SU-DHL-6 (cell line): ENCODE measurements at regions not wholly inside any gene's neighbourhood (a gene's known extent, or its start where the extent isn't known, plus 50 kb on each side); places are given as distances from the start of the nearest gene placed in this dataset.

Source experiments
- H2AFZ ChIP-seq: fragments of 200-600 bp; sonication (generic); 2 replicates; pipeline ENCODE4 v1.6.1; 2014; ENCODE audit warnings: low read depth, mild to moderate bottlenecking, moderate library complexity, mixed read lengths, antibody characterized with exemption, low read length; ENCODE audit not compliant: severe bottlenecking
- H3F3A ChIP-seq: fragments of 200-600 bp; shearing (Covaris generic); 2 replicates; pipeline ENCODE4 v1.6.0; 2016; ENCODE audit warnings: antibody characterized with exemption, mild to moderate bottlenecking; ENCODE audit not compliant: insufficient read depth
- H3K27ac ChIP-seq: fragments of 200-600 bp; sonication (generic); 2 replicates; pipeline ENCODE4 v1.5.1; 2016; ENCODE audit warnings: low read depth, mild to moderate bottlenecking, low read length, moderate library complexity, mixed read lengths
- H3K27me3 ChIP-seq: fragments of 200-600 bp; sonication (generic), shearing (Covaris generic); 2 replicates; pipeline ENCODE4 v1.6.0; 2014; ENCODE audit warnings: mild to moderate bottlenecking, low read length
- H3K36me3 ChIP-seq: fragments of 200-600 bp; sonication (generic); 2 replicates; pipeline ENCODE4 v1.6.1; 2014; ENCODE audit warnings: mild to moderate bottlenecking, low read length, mixed read lengths
- H3K4me2 ChIP-seq: fragments of 300-600, 200-600 bp; shearing (Covaris generic), sonication (generic); 2 replicates; pipeline ENCODE4 v1.6.0; 2014; ENCODE audit warnings: low read length, low read depth, mild to moderate bottlenecking; ENCODE audit not compliant: poor library complexity, severe bottlenecking
- H3K4me3 ChIP-seq: fragments of 200-600 bp; sonication (generic); 2 replicates; pipeline ENCODE4 v1.5.1; 2014; ENCODE audit warnings: antibody characterized with exemption, low read length, mild to moderate bottlenecking, mixed read lengths; ENCODE audit not compliant: insufficient read depth, poor library complexity, severe bottlenecking
- H3K79me2 ChIP-seq: fragments of 200-600 bp; sonication (generic); 2 replicates; pipeline ENCODE4 v1.6.1; 2014; ENCODE audit warnings: mild to moderate bottlenecking, low read length, moderate library complexity; ENCODE audit not compliant: insufficient read depth
- H3K9ac ChIP-seq: fragments of 200-600 bp; sonication (generic); 2 replicates; pipeline ENCODE4 v1.7.0; 2014; ENCODE audit warnings: mild to moderate bottlenecking, low read length
- H3K9me2 ChIP-seq: fragments of 200-600 bp; sonication (generic); replicated peaks from 2 replicates; pipeline ENCODE4 v1.6.1; 2014; ENCODE audit warnings: low read length; ENCODE audit not compliant: insufficient read depth
- H3K9me3 ChIP-seq: fragments of 200-600 bp; sonication (generic); 2 replicates; pipeline ENCODE4 v1.6.1; 2014; ENCODE audit warnings: low read length, mixed read lengths; ENCODE audit not compliant: insufficient read depth
- H4K20me1 ChIP-seq: fragments of 200-600 bp; sonication (generic); 2 replicates; pipeline ENCODE4 v1.6.1; 2014; ENCODE audit warnings: low read depth, mild to moderate bottlenecking, antibody characterized with exemption, low read length, moderate library complexity, mixed read lengths
- EZH2phosphoT487 ChIP-seq: fragments of 200-600 bp; sonication (generic), shearing (Covaris generic); conservative IDR thresholded peaks from 2 replicates; pipeline ENCODE4 v1.6.1; 2018; ENCODE audit warnings: mild to moderate bottlenecking, antibody characterized with exemption, low read length, moderate library complexity, mixed read lengths
- TF ChIP-seq, protein P1 (sequence below): fragments of 200-600 bp; sonication (generic); IDR thresholded peaks from one replicate; pipeline ENCODE4 v1.5.1; 2017; ENCODE audit warnings: antibody characterized with exemption, mild to moderate bottlenecking, low read length, moderate library complexity; ENCODE audit not compliant: insufficient read depth, poor library complexity, severe bottlenecking

DNA sequence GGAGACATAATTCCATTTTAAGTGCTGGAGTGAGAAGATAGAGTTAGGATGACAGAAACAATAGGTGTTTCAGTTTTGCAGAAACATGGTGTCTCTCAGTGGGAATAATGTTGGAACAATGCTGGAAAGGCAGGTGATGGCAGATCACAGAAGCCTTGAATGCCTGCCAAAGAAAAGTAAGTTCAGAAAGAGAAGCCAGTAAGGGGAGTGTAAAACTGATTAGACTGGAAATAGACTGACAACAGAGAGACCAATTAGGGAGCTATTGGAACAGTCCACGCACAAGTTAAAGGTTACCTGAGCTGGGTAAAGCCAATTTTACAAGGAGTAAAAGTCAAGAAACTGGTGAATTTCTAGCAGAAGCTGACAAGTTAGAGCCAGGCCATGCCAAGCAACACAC lies 142.9 kb downstream of the TFAP2A start:
- H3K4me2 ChIP-seq = no peak overlapping the region
- H3K36me3 ChIP-seq = no peaks in the 10 kb centered on the region
- no peak overlapping the region for H2AFZ ChIP-seq
- H4K20me1 ChIP-seq = no peaks in the 10 kb centered on the region
- no peak overlapping the region for H3K27ac ChIP-seq
- no peaks in the 10 kb centered on the region for H3K79me2 ChIP-seq
- no peak overlapping the region for H3K9ac ChIP-seq
- TF ChIP-seq, protein P1, sequence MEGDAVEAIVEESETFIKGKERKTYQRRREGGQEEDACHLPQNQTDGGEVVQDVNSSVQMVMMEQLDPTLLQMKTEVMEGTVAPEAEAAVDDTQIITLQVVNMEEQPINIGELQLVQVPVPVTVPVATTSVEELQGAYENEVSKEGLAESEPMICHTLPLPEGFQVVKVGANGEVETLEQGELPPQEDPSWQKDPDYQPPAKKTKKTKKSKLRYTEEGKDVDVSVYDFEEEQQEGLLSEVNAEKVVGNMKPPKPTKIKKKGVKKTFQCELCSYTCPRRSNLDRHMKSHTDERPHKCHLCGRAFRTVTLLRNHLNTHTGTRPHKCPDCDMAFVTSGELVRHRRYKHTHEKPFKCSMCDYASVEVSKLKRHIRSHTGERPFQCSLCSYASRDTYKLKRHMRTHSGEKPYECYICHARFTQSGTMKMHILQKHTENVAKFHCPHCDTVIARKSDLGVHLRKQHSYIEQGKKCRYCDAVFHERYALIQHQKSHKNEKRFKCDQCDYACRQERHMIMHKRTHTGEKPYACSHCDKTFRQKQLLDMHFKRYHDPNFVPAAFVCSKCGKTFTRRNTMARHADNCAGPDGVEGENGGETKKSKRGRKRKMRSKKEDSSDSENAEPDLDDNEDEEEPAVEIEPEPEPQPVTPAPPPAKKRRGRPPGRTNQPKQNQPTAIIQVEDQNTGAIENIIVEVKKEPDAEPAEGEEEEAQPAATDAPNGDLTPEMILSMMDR = no peak
- peaks cover 8% of the 10 kb centered on the region for H3K27me3 ChIP-seq
- H3K4me3 ChIP-seq = no peak overlapping the region
- no peaks in the 10 kb centered on the region for H3K9me3 ChIP-seq
- no peaks in the 10 kb centered on the region for H3F3A ChIP-seq
- H3K9me2 ChIP-seq = no peaks in the 10 kb centered on the region

DNA sequence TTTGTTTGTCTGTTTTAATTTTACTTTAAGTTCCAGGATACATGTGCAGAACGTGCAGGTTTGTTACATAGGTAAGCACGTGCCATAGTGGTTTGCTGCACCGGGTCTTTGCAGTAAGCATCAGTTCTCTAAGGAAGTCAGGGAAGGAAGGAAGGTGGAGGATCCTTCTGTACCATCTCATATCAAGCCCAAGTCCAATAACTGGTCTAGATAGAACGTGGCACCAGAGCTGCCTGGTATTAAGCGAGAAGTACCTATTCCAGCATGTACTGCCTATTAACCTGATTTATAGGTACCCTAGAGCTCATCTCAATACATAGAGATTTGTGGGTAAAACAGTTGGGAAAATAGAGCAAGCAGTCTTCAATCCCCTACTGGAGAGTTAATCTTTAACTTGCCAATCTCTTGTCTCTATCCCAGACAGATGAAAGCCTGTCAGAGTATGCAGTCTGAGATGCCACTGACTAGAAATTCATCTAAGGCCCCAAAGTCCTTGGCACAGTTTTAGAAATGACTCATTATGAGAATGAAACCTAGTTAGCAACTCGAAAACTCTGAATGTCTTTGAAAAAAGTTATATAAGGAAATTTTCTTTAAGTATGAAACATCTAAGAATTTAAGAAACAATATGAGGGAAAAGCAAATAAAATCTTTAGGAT lies 144.9 kb downstream of the TFAP2A start:
- H3K36me3 ChIP-seq = no peaks in the 10 kb centered on the region
- H4K20me1 ChIP-seq = no peaks in the 10 kb centered on the region
- no peak for TF ChIP-seq EZH2phosphoT487
- TF ChIP-seq, protein P1 = no peak
- no peak overlapping the region for H3K27ac ChIP-seq
- H2AFZ ChIP-seq = no peak overlapping the region
- no peak overlapping the region for H3K9ac ChIP-seq
- no peaks in the 10 kb centered on the region for H3K9me2 ChIP-seq
- H3K9me3 ChIP-seq = no peaks in the 10 kb centered on the region
- H3K27me3 ChIP-seq = peaks cover 4% of the 10 kb centered on the region; the same call in 1 of the 2 replicates
- no peaks in the 10 kb centered on the region for H3K79me2 ChIP-seq
- no peak overlapping the region for H3K4me3 ChIP-seq
- no peaks in the 10 kb centered on the region for H3F3A ChIP-seq
- H3K4me2 ChIP-seq = no peak overlapping the region

DNA sequence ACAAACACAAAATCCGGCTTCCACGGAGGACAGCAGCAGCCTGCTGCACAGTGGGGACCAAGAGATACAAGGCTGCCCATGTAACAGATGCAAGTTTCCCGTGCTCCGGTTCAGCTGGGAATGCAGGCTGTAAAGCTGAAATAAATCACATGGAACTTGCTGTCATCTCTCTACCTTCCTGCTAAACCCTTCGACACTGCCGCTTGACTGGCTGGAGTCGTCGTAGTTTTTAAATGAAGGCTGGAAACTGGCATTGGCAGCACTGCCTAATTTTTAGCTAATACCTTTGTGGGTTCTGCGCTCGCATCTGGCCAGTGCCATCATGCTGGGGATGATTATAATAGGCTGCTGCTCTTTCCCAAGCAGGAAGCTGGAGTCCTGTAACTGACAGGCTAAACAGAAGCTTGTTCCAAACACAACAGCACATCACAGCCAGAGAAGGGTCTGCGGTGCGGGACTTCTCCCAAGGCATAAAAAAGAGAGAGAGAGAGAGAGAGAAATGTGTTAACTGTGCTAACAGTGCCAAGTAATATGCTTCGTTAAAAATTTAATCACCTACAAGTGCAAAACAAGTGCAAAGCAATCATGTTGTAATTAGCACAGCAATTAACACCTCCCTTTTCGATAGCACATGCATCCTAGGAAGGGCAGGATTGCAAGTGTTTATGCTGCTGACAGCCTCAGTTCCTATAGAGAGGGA lies 146.1 kb downstream of the TFAP2A start:
- Histone ChIP-seq H3K27ac (no peak overlapping the region), H3K79me2 (no peaks in the 10 kb centered on the region), H3K4me3 (no peak overlapping the region), H3K9me3 (no peaks in the 10 kb centered on the region), H3K9ac (no peak overlapping the region), H3F3A (no peaks in the 10 kb centered on the region), H3K9me2 (no peaks in the 10 kb centered on the region), H3K27me3 (no peaks in the 10 kb centered on the region; the same call in 1 of the 2 replicates), H3K36me3 (no peaks in the 10 kb centered on the region), H2AFZ (no peak overlapping the region), H3K4me2 (no peak overlapping the region), H4K20me1 (no peaks in the 10 kb centered on the region)
- TF ChIP-seq EZH2phosphoT487 = no peak
- TF ChIP-seq, protein P1 = no peak
